NCI-H2227 (cell line): ENCODE measurements at regions not wholly inside any gene's neighbourhood (a gene's known extent, or its start where the extent isn't known, plus 50 kb on each side); places are given as distances from the start of the nearest gene placed in this dataset.

Experiments
- DNase-seq: peaks from one replicate; lab custom pipeline; 2025; ENCODE audit not compliant: unreplicated experiment; lab: John Stamatoyannopoulos, UW

DNA sequence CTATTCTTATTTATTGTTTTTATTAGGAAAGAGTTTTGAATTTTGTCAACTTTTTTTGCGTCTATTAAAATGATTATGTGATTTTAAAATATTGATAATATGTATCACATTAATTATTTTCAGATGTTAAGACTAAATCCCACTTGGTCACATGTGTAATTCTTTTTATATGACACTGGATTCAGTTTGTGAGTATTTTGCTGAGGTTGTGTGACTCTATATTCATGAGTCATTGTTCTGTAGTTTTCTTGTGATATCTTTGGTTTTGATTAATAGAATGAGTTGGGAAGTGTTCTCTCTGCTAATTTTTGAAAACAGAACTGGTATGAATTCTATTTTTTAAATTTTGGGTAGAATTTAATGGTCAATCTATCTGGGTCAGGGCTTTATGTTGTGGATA is 317.9 kb downstream of the ETS1 start:
- no peak for DNase-seq

- DNase-seq = no peak
Observed at GRCh38 chr11:128266893-128267292, 320.5 kb downstream of the ETS1 start.

DNA sequence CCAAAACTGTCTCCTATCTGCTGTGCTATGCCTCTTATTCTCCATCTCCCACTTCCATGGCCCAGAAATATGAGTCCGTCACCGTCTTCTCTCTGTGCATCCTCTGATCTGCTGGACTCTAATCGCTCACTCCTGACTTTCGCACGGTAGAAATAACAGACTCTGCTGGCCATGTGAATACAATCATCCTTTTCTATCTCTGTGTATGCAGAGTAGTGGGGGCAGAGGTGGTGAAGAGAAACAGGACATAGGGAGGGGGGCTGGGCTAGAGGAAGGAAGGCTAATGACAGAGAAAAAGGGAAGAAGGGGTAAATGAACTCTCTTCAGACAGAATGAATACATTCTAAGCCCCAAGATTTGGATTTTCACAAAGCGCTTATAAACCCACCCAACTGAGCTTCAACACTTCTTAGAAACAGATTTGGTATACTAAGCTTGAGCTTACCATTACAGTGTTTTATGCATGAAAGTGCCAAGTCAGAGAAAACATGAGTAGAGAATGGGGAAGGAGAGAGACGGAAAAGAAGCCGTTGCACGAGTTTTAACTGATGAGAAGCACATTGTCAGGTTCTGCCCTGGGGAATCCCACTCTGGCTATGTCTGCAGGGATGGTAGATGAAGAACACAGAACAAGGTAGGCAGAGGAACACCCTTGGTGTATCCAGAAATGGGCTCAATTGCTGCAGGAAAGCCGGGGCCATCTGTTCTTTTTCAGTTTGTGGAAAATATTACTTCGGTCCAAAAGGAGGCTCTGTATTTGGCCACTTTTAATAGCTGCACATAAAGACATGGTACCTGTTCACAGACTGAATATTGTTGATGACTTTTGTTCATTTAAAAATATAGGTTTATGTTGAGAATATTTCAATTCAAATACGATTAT is 324.7 kb downstream of the ETS1 start:
- no peak for DNase-seq

GRCh38 chr11:128261011-128261421 is 326.3 kb downstream of the ETS1 start:
- DNase-seq = no peak

DNA sequence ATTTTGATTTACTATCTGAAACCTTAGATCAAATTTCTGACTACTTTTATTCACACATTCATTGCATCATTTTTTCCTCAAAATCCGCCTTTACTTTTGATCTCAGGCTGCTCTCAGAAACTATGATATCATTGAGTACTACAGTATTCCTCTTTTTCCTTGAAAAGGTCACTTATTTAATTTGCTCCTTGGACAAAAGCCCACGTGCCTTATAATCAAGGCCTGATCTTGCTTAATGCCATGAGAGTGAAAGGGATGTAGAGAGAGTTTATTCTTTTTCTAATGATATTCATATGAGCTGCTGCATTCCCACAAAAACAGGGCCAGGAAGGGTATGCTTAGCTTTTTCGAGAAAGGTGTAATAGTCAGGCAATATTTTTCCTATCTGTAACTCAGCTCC is 327.0 kb downstream of the ETS1 start:
- no peak for DNase-seq

DNA sequence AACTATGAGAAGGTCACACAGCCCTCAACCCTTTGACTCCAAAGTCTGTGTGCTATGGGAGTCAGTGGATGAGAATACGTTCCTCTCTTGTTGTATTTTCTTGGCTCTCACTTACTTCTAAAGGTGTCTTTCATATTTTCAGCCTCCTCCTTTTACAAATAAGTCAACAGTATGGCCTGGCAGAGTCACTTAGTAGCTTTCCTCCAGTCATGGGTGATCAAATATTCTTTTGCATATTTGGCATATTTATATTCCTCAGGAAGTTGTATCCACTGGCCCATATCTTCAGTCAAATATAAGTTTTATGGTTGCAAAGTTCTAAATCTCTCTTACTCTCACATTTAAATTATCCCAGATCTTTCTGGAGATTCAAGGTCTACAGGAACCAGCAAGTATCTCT is 327.5 kb downstream of the ETS1 start:
- DNase-seq = no peak

- no peak for DNase-seq
Observed at GRCh38 chr11:128254941-128255340, 332.4 kb downstream of the ETS1 start.

DNA sequence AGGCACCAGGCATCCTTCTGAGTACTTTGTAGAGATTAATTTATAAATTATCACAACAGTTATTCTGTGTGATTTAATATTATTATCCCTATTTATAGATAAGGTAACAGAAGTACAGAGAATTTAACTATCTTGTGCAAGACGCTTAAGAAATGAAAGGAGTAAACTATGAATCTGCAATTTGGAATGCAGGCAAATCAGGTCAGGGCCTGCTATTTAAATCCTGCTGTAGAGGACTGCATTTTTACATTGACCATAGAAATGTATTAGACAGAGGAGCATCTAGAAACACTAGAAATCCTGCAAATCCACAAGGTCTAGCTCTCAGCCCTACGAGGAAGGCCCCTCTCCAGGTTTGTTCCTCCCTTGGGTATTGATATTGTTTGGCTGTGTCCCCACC is 336.2 kb downstream of the ETS1 start:
- DNase-seq = no peak

- no peak for DNase-seq
Observed at GRCh38 chr11:128250482-128250881, 336.9 kb downstream of the ETS1 start.

DNA sequence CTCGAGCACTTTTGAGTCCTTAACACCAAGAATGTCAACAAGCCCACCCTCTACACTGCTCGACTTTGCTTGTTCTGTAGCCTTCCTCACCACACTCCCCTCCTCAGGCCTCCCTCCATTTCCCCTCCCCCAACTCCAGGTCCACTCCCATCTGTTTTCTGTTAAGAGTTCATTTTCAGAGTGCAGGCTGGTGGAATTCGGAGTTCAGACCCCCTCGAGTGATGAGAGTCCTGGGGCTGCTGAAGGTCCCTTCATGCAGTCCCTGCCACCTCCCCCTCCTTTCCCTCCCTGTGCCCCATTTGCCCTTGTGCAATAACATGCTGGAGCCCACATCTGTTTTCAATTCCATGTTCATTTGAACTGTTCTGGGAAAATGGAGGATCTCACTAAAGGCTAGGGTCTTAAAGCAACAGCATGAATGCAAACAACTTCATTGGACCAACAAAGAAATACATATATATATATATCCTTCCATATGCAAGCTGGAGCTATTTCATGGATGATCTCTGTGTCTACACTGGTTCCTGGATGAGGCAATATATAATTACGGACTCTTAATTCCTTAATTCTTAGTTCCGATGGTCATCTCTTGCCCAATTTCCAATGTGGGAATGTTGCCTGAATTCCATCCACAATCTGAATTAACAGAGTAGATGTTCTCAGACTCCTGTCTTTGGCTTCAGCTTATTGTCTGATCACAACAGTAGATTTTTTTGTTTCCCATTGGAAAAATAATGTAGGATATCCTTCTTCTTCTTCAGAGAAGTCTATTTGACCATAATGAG is 340.4 kb downstream of the ETS1 start:
- DNase-seq = no peak

- DNase-seq = no peak
Observed at GRCh38 chr11:128246364-128246801, 341.0 kb downstream of the ETS1 start.

DNA sequence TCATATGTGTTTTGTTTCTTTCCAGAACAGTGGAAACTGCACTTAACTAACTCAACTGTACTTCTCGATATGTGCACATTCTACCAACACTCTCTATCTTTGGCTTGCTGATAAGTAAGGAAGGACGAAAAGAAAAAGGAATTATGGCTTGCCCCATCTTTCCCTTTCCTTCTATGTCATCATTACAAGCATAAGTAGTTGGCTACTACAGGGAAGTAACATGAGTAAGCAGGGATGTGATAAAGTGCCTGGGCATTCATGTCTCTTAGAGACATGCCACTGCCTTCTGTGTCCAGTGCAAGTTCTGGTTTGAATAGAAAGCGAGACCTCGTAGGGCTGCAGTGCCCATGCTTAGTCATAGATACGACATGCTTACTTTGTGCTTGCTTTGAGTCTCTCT is 342.5 kb downstream of the ETS1 start:
- no peak for DNase-seq

GRCh38 chr11:128242451-128242850 is 344.9 kb downstream of the ETS1 start:
- DNase-seq = no peak

- no peak for DNase-seq
Observed at GRCh38 chr11:128240546-128240945, 346.8 kb downstream of the ETS1 start.

GRCh38 chr11:128239306-128239705 is 348.1 kb downstream of the ETS1 start:
- no peak for DNase-seq

GRCh38 chr11:128238521-128239265 is 348.7 kb downstream of the ETS1 start:
- no peak for DNase-seq

DNA sequence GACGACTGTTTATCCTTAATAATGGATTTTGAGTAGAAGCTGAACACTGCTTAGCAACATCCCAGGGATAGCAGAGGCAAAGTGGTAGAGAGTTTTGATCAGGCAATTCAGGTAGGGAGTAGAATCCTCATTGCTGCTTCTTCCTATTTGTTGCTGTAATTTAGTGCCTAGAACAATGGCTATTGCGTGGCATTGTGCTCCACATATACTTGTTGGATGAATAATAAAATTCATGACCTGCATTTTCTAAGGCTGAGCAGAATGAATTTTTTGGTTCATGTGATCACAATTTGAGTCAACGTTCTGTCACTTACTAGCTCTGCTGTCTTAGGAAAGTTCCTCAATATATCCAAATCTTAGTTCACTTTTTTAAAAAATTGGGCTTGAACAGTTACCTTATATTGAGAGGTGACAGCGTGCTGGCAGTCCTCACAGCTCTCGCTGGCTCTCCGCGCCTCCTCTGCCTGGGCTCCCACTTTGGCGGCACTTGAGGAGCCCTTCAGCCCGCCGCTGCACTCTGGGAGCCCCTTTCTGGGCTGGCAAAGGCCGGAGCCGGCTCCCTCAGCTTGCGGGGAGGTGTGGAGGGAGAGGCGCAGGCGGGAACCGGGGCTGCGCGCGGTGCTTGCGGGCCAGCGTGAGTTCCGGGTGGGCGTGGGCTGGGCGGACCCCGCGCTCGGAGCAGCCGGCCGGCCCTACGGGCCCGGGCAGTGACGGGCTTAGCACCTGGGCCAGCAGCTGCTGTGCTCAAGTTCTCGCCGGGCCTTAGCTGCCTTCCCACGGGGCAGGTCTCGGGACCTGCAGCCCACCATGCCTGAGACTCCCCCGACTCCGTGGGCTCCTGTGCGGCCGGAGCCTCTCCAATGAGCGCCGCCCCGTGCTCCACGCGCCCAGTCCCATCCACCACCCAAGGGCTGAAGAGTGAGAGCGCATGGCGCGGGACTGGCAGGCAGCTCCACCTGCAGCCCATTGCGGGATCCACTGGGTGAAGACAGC is 350.6 kb downstream of the ETS1 start:
- DNase-seq = no peak

DNA sequence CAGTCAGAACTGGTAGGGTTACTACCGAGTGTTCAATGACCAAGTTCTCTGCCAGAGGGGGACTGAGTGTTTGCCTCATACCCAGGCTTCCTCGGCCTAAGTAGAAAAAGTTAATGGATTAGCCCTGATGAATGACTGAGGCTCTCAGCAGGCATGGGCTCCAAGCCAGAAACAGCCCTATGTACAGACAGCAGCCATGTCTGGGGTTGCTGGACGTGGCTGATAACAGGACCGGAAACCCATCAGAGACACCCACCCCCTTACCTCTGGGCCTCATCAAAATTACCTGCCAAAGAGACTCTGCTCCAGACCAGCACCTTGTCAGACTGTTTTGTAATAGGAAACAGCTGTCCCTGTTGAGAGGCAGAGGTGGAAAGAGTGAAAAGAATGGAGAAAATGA is 351.4 kb downstream of the ETS1 start:
- no peak for DNase-seq

DNA sequence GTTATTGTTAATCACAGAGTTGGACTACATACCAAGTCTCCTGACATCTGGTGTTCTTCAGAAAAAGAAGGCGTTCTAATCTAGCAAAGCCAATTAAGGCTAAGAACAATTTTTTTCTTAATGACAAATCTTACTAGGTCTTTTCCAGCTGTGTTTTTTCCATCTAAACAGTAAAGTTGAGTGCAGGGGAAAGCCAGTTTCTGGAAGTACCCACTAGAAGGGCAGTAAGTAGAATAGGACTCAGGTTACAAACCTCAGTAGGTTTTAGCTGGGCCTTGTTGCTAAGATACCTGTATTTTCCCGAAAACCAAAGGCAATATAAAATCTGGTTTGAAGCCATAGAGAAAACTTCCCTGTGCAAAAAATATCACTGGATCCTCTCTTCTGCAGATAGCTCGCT is 351.9 kb downstream of the ETS1 start:
- no peak for DNase-seq

GRCh38 chr11:128234143-128234542 is 353.2 kb downstream of the ETS1 start:
- no peak for DNase-seq
